HuH-7.5 (cell line): ENCODE measurements at regions not wholly inside any gene's neighbourhood (a gene's known extent, or its start where the extent isn't known, plus 50 kb on each side); places are given as distances from the start of the nearest gene placed in this dataset.
"Not testable (repeated sequence)": the region's sequence is repeated elsewhere in the genome, so short reads cannot be mapped to it uniquely, and the experiment has no call there.

Experiments used
- DNase-seq: peaks from one replicate; pipeline ENCODE4 v3.0.0; 2011; ENCODE audit warnings: low spot score

DNA sequence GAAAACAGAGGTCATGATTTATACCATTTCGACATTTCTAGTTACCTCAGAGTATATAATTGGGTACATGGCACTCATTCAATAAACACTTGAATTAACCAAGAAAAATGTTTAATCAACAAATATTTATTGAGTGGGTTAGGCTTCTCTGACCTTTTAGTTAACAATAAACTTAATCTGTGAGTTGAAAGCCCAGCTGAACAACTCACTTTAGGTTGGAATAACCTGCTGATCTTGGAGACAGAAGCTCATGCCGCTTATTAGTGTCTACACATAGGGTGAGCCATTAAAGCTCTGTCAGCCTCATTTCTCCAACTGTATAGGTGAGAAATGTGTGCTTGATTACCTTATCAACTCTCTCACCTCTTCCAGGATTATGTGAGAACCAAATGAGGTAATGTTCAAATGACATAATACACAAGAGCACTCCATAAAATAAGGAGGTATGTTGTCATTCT, 98.2 kb upstream of the DTNBP1 start:
- no peak for DNase-seq

DNA sequence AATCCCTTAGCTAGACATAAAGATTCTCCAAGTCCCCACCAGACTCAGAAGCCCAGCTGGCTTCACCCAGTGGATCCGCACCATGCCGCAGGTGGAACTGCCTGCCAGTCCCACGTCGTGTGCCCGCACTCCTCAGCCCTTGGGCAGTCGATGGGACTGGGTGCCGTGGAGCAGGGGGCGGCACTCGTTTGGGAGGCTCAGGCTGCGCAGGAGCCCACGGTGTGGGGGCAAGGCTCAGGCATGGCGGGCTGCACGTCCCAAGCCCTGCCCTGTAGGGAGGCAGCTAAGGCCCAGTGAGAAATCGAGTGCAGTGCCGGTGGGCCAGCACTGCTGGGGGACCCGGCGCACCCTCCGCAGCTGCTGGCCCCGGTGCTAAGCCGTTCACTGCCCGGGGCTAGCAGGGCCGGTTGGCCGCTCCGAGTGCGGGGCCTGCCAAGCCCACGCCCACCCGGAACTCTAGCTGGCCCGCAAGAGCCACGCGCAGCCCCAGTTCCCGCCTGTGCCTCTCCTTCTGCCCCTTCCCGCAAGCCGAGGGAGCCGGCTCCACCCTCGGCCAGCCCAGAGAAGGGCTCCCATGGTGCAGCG, 95.9 kb upstream of the DTNBP1 start:
- DNase-seq, result no peak

DNA sequence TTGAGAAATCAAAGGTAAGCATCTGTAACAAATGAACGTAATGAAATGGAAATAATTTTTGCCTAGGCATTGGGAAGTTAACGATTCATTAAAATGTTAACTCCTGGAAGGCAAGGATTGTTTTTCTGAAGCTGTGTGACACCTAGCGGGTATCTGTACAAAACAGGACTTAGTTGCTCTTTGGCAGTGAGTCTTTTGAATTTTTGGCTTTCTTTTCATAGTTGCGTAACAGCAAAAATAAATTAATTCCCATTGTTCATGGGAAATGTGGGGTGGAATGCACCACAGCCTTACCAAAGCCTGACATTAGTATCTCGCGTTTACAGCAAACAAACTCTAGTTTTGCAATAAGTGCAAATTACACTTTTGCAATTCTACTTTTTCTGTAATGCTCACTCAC, 92.7 kb upstream of the DTNBP1 start:
- no peak for DNase-seq

DNA sequence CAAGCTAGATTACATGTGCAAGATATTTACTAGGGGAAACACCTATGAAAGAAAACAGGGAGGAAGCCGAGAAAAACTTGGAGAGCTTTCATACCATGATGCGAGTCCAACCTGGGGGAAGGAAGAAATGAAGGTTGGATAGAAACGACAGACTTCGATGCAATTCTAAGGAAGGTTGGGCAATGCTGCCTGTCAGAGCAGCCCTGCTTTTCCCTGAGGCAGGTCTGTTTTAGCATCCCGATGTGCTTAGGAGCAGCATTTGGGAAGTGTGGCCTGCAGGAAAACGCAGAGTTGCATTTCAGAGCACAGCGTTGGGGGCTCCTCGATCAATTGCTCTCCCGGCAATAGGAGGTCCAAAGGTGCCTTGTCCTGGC, 91.9 kb upstream of the DTNBP1 start:
- no peak for DNase-seq

DNA sequence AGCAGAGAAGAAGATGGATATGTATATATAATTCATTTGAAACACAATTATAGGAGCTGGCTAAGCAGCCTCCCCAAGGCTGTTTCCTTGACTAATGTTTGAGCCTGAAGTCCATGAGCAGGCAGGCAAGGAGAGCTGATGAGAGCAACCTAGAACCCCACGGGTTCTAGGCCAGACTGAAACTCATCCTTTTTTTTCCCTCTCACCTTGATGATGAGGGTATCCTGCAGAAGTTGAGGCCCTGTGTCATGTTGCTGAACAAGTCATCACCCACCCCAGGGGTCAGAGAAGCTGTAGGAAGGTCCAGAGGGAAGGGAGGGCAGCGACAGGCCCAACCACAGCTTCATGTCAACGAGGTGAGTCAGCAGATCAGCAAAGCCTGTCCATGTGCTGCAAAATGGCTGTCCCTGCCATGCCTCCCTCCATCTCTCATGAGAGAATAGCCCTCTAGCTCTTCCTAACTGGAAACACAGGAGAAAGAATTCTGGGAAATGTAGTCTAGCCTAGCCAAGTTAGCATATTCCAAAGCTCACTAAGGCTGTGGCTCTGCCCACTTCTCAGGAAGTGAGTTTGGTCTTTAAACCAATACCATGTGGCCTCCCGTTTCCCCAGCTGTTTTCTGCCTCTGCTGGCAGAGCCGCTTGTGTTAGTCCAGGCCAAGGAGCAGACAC, 91.3 kb upstream of the DTNBP1 start:
- DNase-seq, result no peak

DNA sequence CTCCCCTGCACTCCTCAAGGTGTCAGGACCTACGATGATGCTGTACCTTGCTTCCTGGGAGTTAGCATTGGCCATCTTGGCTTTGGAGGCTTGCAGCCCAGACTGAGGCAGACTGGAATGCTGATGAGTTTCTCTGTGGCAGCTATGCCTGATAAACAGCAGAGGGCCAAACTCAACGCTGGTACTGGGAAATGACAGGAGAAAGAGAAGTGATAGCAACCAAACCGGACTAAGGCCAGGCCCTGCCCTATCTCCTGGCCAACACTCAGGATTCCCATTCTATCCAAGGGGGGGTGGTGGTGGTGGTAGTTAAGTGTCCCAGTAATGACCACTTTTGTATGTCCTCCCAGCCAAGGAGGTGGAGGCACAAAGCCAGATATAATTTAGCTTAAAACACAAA, 90.0 kb upstream of the DTNBP1 start:
- DNase-seq, result no peak

DNA sequence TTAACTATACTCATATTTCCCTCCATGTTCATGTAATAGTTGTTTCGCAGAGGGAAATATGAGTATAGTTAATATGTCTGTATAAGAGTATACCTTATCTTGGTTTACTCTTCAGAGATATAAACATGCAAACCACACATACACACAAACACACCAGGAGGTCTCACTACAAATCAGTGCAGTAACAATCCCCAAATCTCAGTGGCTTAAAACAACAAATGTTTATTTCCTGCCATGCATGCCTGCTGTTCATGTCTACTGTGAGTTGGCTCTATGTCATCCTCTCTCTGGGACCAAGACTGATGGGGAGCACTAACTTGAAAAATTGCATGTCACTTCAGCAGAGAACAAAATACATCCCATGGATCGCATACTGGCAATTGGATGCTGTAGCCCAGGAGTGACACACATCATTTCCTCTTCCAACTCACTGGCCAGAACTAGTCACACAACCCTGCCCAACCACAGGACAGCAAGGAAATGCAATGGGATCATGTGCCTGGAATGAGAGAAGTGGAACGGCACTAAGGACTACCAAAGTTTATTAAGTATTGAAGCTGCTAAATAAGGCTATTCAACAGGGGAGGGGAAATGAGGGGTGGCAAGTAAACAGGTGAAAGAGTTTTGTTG, 89.0 kb upstream of the DTNBP1 start:
- no peak for DNase-seq

DNA sequence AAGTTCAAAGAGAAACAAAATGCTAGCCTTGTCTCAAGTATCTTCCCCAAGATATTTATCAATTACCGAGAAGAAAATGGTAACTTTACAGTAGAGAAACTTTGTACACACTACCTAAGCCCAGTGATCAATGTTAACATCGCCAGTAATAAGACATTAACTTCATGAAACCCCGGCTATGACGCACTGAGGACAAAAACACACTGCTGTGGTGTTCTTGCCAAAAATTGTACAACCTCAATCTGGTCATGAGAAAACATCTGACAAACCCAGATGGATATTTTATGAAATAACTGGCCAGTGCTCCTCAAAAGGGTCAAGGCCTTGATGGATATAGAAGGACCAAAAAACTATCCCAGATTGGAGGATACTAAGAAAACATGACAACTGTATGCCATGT, 85.5 kb upstream of the DTNBP1 start:
- DNase-seq, result no peak

DNA sequence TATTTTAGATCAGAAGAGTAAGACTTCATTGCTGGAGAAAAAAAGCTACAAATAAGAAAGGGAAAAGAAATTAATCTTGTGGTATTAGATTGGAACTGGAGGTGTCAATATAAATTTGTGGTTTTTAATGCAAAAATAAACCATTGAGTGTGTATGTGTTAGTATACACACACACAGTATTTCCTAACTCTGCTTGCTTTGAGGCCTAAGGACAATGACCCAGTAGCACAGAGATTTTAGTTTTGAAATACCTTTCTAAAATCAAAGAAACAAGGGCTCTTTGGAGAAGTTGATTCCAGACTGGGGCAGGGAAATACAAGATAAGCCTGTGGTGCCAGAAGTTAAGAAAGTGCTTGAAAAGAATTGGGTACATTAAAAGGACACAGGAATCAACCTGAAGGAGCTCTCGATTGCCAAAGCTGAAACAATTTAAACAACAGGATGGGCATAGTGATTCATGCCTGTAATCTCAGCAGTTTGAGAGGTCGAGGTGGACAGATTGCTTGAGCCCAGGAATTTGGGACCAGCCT, 84.6 kb upstream of the DTNBP1 start:
- no peak for DNase-seq

DNA sequence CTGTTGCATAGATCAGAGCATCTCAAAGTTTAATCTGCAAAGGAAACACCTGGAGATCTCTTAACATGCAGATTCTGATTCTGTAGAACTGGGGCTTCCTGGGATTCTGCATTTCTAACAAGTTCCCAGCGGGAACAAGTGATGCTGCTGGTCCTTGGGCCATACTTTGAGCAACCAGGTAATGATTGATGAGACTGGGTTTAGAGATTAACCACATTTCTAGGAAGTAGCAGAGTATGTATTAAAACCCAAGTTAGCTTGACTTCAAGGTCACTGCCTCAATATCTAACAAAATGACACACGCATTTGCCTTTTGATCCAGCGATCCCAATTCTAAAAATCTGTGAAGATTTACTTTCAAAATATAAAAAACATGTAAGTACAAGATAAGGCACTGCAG, 83.0 kb upstream of the DTNBP1 start:
- DNase-seq, result no peak

DNA sequence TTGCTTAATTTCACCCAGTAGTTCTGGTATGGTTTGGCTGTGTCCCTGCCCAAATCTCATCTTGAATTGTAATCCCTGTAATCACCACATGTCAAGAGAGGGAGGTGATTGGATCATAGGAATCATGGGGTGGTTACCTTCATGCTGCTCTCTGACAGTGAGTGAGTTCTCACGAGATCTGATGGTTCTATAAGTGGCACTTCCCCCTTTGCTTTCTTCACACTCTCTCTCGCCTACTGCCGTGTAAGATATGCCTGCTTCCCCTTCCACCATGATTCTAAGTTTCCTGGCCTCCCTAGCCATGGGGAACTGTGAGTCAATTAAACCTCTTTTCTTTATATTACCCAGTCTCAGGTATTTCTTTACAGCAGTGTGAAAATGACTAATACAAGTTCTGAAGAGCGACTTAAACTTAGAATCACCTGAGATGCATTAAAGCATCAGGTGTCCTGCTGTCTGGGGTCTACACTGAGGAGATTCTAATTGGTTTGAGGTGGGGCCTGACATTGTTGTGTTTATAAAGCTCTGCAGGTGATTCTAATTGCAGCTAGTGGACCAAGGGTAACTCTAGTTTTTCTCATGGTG, 82.1 kb upstream of the DTNBP1 start:
- DNase-seq, result no peak

DNA sequence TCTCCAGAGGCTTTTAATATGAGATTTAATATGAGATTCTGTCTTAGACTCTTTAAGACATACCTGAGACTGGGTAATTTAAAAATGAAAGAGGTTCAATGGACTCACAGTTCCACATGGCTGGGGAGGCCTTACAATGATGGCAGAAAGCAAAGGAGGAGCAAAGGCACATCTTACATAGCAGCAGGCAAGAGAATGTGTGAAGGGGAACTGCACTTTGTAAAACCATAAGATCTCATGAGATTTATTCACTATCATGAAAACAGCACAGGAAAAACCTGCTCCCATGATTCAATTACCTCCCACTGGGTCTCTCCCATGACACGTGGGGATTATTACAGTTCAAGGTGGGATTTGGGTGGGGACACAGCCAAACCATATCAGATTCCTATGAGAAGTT, 79.2 kb upstream of the DTNBP1 start:
- not testable (repeated sequence) for DNase-seq

DNA sequence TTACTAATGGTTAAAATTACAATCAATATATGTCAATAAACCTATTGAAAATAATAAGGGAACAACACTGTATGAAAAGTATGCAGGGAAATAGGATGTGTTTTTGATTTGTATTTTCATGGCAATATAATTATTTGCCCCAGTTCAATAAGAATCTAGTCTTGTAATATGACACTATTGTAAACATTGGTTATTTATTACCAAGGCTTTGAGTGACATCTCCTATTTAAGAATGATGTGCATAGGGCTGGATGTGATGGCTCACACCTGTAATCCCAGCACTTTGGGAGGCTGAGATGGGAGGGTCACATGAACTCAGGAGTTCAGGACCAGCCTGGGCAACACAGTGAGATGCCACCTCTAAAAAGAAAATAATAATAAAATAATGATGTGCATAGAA, 78.6 kb upstream of the DTNBP1 start:
- DNase-seq, result no peak

DNA sequence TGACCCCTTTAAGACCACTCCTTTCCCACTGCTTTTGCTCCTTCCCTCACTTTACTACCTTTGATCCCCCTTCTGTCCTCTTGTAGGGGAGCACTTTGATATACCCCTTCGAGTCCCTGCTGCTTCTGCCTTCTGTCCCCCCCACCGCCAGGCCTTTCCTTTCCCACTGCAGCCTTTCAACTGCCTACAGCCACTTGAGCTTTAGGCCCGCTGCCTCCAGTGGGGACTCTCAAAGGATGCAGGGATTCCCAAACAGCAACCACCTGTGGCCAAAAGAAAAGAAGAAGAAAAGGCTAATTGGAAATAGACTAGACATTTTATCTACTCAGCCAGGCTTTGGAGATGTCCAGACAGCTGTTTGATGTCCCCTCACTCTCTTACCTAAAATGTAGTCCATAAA, 77.0 kb upstream of the DTNBP1 start:
- no peak for DNase-seq

DNA sequence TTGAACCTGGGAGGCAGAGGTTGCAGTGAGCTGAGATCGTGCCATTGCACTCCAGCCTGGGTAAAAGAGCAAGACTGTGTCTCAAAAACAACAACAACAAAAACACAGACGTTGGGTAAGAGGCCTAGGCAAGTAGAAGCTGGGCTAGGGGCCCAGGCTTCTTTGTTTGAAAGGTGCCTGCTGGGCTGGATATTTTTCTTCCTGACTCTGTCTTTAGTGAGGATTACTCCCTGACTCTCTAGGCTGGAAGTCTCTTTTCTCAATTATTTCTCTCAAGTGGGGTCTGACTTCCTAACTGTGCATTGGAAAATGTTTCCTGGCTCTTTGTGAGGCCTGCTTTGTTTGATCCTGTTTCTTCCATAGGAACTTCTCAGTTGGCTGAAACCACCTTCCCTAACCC, 76.5 kb upstream of the DTNBP1 start:
- no peak for DNase-seq

DNA sequence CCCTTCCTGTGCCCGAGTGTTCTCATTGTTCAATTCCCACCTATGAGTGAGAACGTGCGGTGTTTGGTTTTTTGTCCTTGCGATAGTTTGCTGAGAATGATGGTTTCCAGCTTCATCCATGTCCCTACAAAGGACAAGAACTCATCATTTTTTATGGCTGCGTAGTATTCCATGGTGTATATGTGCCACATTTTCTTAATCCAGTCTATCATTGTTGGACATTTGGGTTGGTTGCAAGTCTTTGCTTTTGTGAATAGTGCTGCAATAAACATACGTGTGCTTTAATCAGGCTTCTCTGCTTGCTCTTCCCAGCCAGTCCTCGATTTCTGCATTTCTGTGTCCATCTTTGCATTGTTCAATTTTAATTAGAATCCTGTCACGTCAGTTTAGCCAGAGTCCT, 75.4 kb upstream of the DTNBP1 start:
- DNase-seq, result not testable (repeated sequence)

DNA sequence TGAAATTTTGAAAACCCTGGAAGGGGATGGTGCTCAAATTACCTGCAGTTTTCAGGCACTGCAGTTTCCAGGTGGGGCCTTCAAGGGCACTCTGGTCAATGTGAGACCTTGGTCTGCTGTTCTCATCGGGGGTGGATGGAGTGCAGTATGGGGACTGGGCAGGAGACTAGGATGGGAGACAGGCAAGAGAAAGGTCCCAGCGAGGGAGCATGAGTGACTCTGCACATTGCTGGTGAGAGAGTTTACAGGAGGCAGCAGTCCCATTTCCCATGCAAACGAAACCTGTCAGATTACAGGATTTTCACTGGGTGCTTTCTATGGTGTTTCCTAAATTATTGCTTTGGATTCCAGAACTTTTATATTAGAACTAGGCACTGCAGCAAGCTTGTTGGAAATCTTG, 73.5 kb upstream of the DTNBP1 start:
- DNase-seq, result no peak

DNA sequence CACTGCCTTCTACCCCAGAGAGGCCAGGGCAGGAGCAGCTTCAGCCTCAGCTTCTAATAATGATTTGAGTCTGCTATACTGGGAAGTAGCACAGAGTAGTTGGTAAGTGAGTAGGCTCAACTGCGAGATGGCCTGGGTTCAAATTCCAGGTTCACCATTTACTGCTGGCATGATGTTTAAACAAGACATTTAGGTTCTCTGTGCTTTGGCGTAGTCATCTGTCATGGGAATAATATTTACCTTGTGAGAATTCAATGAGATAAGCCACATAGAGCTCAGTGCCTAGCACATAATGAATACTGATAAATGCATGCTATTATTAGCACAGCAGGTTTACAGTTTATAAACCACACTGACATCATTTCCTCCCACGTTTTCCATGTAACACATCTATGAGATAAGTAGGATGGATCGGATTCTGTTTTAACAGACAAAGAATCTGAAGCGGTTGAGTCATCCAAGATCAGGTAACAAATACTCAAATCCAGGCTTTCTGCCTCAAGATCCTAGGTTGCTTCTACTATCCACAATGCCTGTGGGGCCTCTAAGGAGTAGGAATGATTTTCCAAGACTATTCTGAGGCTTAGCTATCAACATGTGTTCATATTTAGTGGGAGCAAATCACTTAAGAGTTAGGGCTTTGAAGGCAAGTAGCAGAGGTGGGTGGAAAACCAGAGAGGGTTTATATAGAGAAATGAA, 72.9 kb upstream of the DTNBP1 start:
- DNase-seq, result no peak

DNA sequence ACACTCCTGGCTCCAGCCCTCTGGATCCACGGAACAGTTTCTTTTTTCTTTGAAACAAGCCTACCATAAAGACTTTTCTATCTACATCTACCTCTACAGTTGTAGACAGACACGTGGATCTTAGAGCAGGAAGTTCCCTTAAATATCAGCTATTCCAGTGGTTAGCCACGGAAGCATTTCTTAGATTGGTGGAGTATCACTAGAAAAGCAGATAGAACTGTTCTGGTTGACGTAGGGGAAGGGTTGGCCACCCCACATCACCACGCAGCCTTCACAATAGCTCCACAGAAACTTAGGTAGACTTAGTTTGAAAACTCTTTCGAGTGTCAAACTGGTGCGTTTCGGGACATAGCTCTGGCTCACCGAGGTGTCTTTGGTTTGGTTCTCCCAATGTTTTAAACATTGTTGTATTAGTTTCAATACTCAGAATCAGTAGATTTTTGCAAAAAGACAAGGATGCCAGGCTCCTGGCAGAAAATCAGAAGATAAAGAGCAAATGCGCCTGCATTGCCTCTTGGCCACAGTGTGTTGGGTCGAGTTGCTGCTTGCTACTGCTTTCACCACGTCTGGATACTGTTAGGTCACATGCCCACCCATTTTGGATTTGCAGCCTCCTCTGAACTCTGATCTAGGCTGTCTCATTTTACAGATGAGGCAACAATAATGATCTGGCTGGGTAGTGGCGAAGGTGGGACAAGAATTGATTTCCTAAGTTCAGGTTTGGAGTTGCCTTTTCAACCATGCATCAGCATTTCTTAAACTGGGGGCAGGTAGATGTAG, 71.5 kb upstream of the DTNBP1 start:
- no peak for DNase-seq

DNA sequence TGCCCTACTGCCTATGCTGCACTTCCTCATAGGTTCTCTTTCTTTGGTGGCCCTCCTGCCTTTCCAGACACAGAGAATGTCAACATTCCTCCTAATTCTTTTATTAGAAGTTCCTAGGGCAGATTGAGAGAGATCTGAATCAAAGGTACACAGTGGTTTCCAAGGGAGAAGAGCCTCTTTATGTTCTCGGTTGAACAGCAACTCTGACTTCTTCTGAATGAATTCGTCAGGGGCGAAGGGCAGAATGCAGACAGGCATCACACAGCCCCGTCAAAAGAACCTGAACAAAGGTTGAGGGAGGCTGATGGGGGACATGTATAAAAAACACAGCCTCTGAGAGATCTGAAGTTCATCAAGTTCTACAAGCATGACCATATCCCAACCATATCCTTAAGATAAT, 68.1 kb upstream of the DTNBP1 start:
- DNase-seq, result no peak

DNA sequence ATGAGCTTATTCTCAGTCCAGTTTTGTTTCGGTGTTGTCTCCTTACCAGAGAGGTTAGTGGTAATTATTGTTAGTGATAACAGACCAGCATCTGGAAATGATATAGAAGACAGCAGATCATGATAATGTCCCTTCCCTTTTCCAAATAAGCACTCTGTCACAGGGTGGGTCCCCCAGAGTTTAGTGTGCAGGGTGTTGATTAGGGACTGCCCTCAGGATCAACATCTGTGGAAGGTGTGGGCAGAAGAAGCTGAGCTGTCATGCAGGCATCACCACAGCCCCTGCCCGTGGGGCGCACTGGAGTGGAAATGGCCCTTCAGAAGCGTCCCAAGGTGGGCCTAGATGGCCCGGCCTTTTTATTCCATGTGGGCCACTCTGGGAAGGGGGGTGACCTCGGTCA, 67.6 kb upstream of the DTNBP1 start:
- DNase-seq, result no peak

DNA sequence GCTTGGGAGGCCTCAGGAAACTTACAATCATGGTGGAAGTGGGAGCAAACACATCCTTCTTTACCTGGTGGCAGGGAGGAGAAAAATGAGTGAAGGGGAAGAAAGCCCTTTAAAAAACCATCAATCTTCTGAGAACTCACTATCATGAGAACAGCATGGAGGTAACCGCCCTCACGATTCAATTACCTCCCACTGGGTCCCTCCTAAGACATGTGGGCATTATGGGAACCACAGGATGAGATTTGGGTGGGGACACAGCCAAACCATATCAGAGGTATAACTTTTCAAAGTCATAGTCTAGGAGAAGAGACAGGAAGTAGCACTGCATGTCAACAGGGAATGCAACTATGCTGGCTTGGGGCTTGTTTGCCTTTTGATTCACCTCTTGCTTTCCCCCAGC, 59.9 kb upstream of the DTNBP1 start:
- DNase-seq, result no peak
